H9 (cell line): ENCODE measurements at regions not wholly inside any gene's neighbourhood (a gene's known extent, or its start where the extent isn't known, plus 50 kb on each side); places are given as distances from the start of the nearest gene placed in this dataset.

ENCODE experiments used
- DNase-seq: peaks from one replicate; pipeline ENCODE4 v3.0.0-alpha.2; 2017
- H2AFZ ChIP-seq: one replicate; pipeline ENCODE4 v1.6.1; 2013; ENCODE audit warnings: mild to moderate bottlenecking, low read length, control low read depth, moderate library complexity
- H2AK5ac ChIP-seq: 2 replicates; pipeline ENCODE4 v1.6.1; 2013; ENCODE audit warnings: low read length, control low read depth, mixed read lengths; ENCODE audit not compliant: insufficient read length
- H2BK120ac ChIP-seq: one replicate; pipeline ENCODE4 v1.6.1; 2013; ENCODE audit warnings: low read depth, mild to moderate bottlenecking, low read length, control low read depth, inconsistent platforms; ENCODE audit not compliant: poor library complexity, severe bottlenecking
- H2BK12ac ChIP-seq: 2 replicates; pipeline ENCODE4 v1.6.1; 2013; ENCODE audit warnings: low read length, control low read depth, mixed read lengths, low read depth; ENCODE audit not compliant: insufficient read length
- H2BK15ac ChIP-seq: 2 replicates; pipeline ENCODE4 v1.6.1; 2013; ENCODE audit warnings: low read depth, low read length, control low read depth
- H2BK20ac ChIP-seq: one replicate; pipeline ENCODE4 v1.6.1; 2013; ENCODE audit warnings: low read depth, mild to moderate bottlenecking, low read length, control low read depth, inconsistent platforms; ENCODE audit not compliant: poor library complexity, severe bottlenecking
- H2BK5ac ChIP-seq: 2 replicates; pipeline ENCODE4 v1.6.1; 2013; ENCODE audit warnings: low read length, control low read depth, mixed read lengths; ENCODE audit not compliant: insufficient read length
- H3K14ac ChIP-seq: 2 replicates; pipeline ENCODE4 v1.6.1; 2013; ENCODE audit warnings: low read length, control low read depth; ENCODE audit not compliant: insufficient read depth
- H3K18ac ChIP-seq: 2 replicates; pipeline ENCODE4 v1.6.1; 2013; ENCODE audit warnings: low read depth, mild to moderate bottlenecking, mixed read lengths, low read length, control low read depth; ENCODE audit not compliant: insufficient read length
- H3K23ac ChIP-seq: 2 replicates; pipeline ENCODE4 v1.6.1; 2013; ENCODE audit warnings: low read length, control low read depth, mixed read lengths, low read depth; ENCODE audit not compliant: insufficient read length
- H3K23me2 ChIP-seq: 2 replicates; pipeline ENCODE4 v1.6.1; 2013; ENCODE audit warnings: low read depth, mild to moderate bottlenecking, mixed read lengths, low read length, control low read depth; ENCODE audit not compliant: insufficient read length, poor library complexity, severe bottlenecking
- H3K27ac ChIP-seq: 2 replicates; pipeline ENCODE4 v1.5.1; 2013; ENCODE audit warnings: low read length, control low read depth, mixed read lengths, low read depth; ENCODE audit not compliant: insufficient read length
- H3K27me3 ChIP-seq: 2 replicates; pipeline ENCODE4 v1.6.1; 2013; ENCODE audit warnings: low read length, control low read depth, inconsistent platforms; ENCODE audit not compliant: insufficient read depth
- H3K4ac ChIP-seq: 2 replicates; pipeline ENCODE4 v1.6.1; 2013; ENCODE audit warnings: low read depth, mild to moderate bottlenecking, control low read depth, inconsistent platforms, low read length, moderate library complexity
- H3K4me1 ChIP-seq: 2 replicates; pipeline ENCODE4 v1.6.1; 2013; ENCODE audit warnings: low read length, control low read depth, inconsistent platforms; ENCODE audit not compliant: insufficient read depth
- H3K4me2 ChIP-seq: 2 replicates; pipeline ENCODE4 v1.6.1; 2013; ENCODE audit warnings: low read length, control low read depth, mixed read lengths; ENCODE audit not compliant: insufficient read length, insufficient read depth
- H3K56ac ChIP-seq: 2 replicates; pipeline ENCODE4 v1.6.1; 2013; ENCODE audit warnings: low read depth, mild to moderate bottlenecking, mixed read lengths, low read length, control low read depth; ENCODE audit not compliant: insufficient read length
- H3K79me1 ChIP-seq: 2 replicates; pipeline ENCODE4 v1.6.1; 2013; ENCODE audit warnings: low read depth, mild to moderate bottlenecking, moderate library complexity, low read length, control low read depth, inconsistent platforms; ENCODE audit not compliant: insufficient read depth, poor library complexity, severe bottlenecking
- H3K79me2 ChIP-seq: 2 replicates; pipeline ENCODE4 v1.6.1; 2013; ENCODE audit warnings: low read length, control low read depth, inconsistent platforms; ENCODE audit not compliant: insufficient read depth
- H3K9ac ChIP-seq: 2 replicates; pipeline ENCODE4 v1.6.1; 2013; ENCODE audit warnings: low read length, control low read depth, mixed read lengths; ENCODE audit not compliant: insufficient read length; ENCODE audit errors: extremely low read depth
- H3K9me3 ChIP-seq: one replicate; pipeline ENCODE4 v1.6.1; 2013; ENCODE audit warnings: low read depth, low read length, inconsistent platforms; ENCODE audit not compliant: control insufficient read depth
- H3T11ph ChIP-seq: one replicate; pipeline ENCODE4 v1.6.1; 2013; ENCODE audit warnings: mild to moderate bottlenecking, low read length, control low read depth, inconsistent platforms
- H4K20me1 ChIP-seq: one replicate; pipeline ENCODE4 v1.6.1; 2013; ENCODE audit not compliant: control insufficient read depth, insufficient read length, insufficient read depth
- H4K5ac ChIP-seq: 2 replicates; pipeline ENCODE4 v1.6.1; 2013; ENCODE audit warnings: low read depth, mild to moderate bottlenecking, mixed read lengths, low read length, control low read depth; ENCODE audit not compliant: insufficient read length
- H4K8ac ChIP-seq: replicated peaks from 2 replicates; pipeline ENCODE4 v1.6.1; 2013; ENCODE audit warnings: low read length, control low read depth, mixed read lengths, low read depth; ENCODE audit not compliant: insufficient read length
- H4K91ac ChIP-seq: 2 replicates; pipeline ENCODE4 v1.6.1; 2013; ENCODE audit warnings: low read depth, mild to moderate bottlenecking, moderate library complexity, mixed read lengths, low read length, control low read depth; ENCODE audit not compliant: insufficient read length
- H3K27ac Mint-ChIP-seq, 3 experiments: 2 replicates in 2 of 3; 3 replicates in 1 of 3; pipeline ENCODE4 v1.8.0; 2020 to 2021; ENCODE audit warnings: mixed read lengths in 3 of 3, mild to moderate bottlenecking in 1 of 3, moderate library complexity in 1 of 3
- H3K27me3 Mint-ChIP-seq: 2 replicates; pipeline ENCODE4 v1.8.0; 2021; ENCODE audit warnings: low read depth, mild to moderate bottlenecking, moderate library complexity, mixed read lengths
- H3K36me3 Mint-ChIP-seq, 3 experiments: 2 replicates in 2 of 3; 3 replicates in 1 of 3; pipeline ENCODE4 v1.8.0; 2020 to 2021; ENCODE audit warnings: low read depth in 3 of 3, mixed read lengths in 3 of 3; ENCODE audit not compliant: insufficient read depth in 1 of 3
- H3K4me1 Mint-ChIP-seq, 2 experiments: 2 replicates each; pipeline ENCODE4 v1.8.0; 2020; ENCODE audit warnings: mixed read lengths in 2 of 2
- H3K4me3 Mint-ChIP-seq, 2 experiments: 2 replicates in 1 of 2; 3 replicates in 1 of 2; pipeline ENCODE4 v1.8.0; 2020 to 2021; ENCODE audit warnings: mild to moderate bottlenecking in 2 of 2, mixed read lengths in 2 of 2, moderate library complexity in 1 of 2
- H3K9me3 Mint-ChIP-seq, 2 experiments: 2 replicates in 1 of 2; 3 replicates in 1 of 2; pipeline ENCODE4 v1.8.0; 2020; ENCODE audit warnings: mild to moderate bottlenecking in 2 of 2, mixed read lengths in 2 of 2, moderate library complexity in 1 of 2
- CTCF ChIP-seq: fragments of 200-600 bp; sonication (generic); conservative IDR thresholded peaks from 3 replicates; pipeline ENCODE4 v1.8.0; 2021; ENCODE audit warnings: antibody characterized with exemption, mild to moderate bottlenecking
- whole genome bisulfite sequencing: extraction: QIAGEN DNeasy Blood & Tissue Kit; methylation state at CpG from one replicate; pipeline ENCODE4 v1.1.7; 2013; ENCODE audit warnings: missing lambda C conversion rate, low lambda C conversion rate, mixed read lengths; ENCODE audit not compliant: insufficient read length; ENCODE audit errors: extremely low coverage; 5-methylcytosine and 5-hydroxymethylcytosine counted together

- Histone ChIP-seq H3K9me3 (no peaks in the 10 kb centered on the region), H3K9ac (no peak overlapping the region), H4K5ac (no peak overlapping the region), H3T11ph (no peak overlapping the region), H3K23me2 (no peaks in the 10 kb centered on the region), H2BK12ac (no peak overlapping the region), H3K4me1 (no peaks in the 10 kb centered on the region), H2AK5ac (no peak overlapping the region), H3K79me1 (no peaks in the 10 kb centered on the region), H3K79me2 (no peaks in the 10 kb centered on the region), H3K4ac (no peak overlapping the region), H2BK5ac (no peak overlapping the region), H2AFZ (no peak overlapping the region), H3K56ac (no peak overlapping the region), H4K8ac (no peak overlapping the region), H3K27ac (no peak overlapping the region), H3K27me3 (no peaks in the 10 kb centered on the region), H3K18ac (no peak overlapping the region), H3K14ac (no peak overlapping the region), H2BK20ac (no peak overlapping the region), H3K4me2 (no peak overlapping the region), H4K91ac (no peak overlapping the region), H4K20me1 (no peaks in the 10 kb centered on the region), H2BK15ac (no peak overlapping the region), H2BK120ac (no peak overlapping the region), H3K23ac (no peak overlapping the region)
- Mint-ChIP-seq H3K4me3 (no peak overlapping the region), H3K36me3 (peaks cover 0 to 14% (median 2%) of the 10 kb centered on the region in 3 experiments; a peak in 4 of 7 replicates), H3K27me3 (no peaks in the 10 kb centered on the region), H3K27ac (no peak overlapping the region), H3K9me3 (peaks cover 28 to 46% of the 10 kb centered on the region in 2 experiments), H3K4me1 (no peaks in the 10 kb centered on the region)
- no CpG with 5 or more reads among the region's 4 CpGs for WGBS
- DNase-seq, result no peak
- no peak for TF ChIP-seq CTCF
These were observed 1334.8 kb downstream of the MRPL39 start for GRCh38 chr21:24272521-24272938.
